GM18502 (cell line): ENCODE measurements at regions not wholly inside any gene's neighbourhood (a gene's known extent, or its start where the extent isn't known, plus 50 kb on each side); places are given as distances from the start of the nearest gene placed in this dataset.
"Not testable (repeated sequence)": the region's sequence is repeated elsewhere in the genome, so short reads cannot be mapped to it uniquely, and the experiment has no call there.

Experiments used
- ATAC-seq: cut with Tn5 transposase; IDR thresholded peaks from one replicate; pipeline ENCODE4 v1.9.1; 2021; ENCODE audit warnings: mild to moderate bottlenecking; ENCODE audit not compliant: unreplicated experiment, poor library complexity

- ATAC-seq = no peak
These were observed 838.0 kb downstream of the RPS29 start for GRCh38 chr14:48748151-48748675.

GRCh38 chr14:48747561-48748089 is 838.6 kb downstream of the RPS29 start:
- no peak for ATAC-seq

GRCh38 chr14:48744202-48744601 is 842.0 kb downstream of the RPS29 start:
- ATAC-seq = no peak

- ATAC-seq = no peak
These were observed 847.8 kb downstream of the RPS29 start for GRCh38 chr14:48738186-48738925.

GRCh38 chr14:48735607-48736006 is 850.6 kb downstream of the RPS29 start:
- ATAC-seq = no peak

- no peak for ATAC-seq
These were observed 854.9 kb downstream of the RPS29 start for GRCh38 chr14:48731260-48731659.

DNA sequence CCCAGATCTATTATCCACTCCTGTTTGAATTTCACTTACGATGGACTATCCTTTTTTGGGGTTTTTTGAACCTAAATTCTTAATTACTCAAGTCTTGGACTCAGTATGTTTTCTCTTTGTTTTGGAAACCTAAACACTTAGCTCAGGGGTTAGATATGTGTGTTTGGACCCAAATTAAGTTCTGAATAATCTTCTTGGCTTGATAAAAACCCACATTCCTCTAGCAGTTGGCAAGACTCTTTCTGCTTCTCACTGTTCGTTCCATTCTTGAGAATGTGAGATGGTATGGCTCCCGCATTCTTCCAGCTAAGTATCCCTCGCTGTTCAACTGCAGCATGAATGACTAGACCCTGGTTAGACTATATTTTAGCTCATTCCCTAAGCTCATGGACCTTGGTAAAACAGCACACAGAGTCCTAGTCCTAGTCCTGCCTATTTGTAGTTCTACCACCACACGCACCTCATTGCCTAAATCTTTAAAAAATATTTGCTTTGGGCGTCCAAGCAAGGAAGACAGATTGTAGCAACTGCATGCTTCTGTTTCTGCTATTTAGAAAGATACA is 860.0 kb downstream of the RPS29 start:
- no peak for ATAC-seq

DNA sequence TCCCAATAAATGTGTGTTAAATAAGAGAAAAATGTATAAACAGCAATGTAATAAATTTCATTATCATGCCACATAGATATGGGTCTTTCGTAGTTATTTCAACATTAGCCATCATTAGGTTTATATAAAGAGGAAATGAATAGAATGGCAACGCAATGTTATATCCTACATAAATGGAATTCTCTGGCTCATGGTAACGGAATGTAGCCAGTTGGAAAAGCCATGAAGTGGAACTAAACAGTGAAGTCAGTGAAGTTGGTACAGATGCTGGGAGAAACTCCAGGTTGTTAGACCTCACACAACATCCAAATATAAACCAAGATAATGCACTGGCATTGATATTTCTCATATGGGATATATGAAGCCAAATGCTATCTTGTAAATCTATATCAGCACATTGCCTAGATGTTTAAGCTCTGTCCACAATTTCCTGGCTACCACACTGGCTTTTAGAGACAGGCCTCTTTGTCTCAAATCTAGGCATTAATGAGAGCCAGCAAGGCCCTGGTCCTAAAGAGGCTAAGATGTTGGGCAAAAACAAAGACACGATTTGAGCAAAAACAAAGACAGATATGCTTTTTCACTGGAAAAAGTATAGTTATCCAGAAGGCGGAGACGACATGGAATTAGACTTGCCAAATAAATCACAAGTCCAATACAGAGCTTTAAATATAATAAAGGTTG is 861.0 kb downstream of the RPS29 start:
- ATAC-seq = no peak

- ATAC-seq = no peak
These were observed 862.2 kb downstream of the RPS29 start for GRCh38 chr14:48723841-48724495.

DNA sequence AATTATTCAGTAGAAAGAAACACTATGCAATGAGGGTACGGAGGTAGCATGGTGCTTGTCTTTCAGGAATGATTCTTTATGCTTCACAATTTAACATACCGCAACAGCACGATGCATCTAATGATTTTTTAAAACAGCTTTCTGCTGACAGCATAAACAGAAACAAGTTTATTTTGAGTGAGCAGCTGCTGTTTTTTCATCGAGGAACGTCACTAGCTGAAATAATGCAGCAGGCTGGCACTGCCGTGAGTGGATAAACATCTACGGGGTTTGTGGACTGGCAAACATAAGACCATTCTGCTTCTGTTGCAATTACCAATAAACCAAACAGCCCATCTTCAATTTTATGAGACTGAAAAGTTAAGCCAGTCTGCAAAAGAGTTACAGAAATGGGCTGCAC is 871.8 kb downstream of the RPS29 start:
- ATAC-seq = no peak

DNA sequence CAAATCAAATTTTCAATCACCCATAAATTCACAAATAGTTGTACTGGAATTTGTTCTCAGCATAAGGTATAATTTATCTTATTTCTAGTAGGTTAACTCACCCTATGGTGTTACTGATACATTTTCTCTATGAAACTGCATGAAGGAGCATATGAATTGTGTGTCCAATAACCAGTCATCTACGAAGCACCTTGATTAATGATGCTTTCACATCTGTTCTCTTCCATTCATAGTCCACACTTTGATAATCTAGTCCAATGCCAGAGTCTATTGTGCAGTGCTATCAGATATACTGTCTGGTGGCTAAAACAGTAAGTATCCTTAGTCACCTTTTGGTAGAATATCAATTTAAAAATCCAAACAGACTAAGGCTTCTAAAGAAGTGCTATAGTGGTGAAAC is 876.0 kb downstream of the RPS29 start:
- ATAC-seq = no peak

GRCh38 chr14:48709277-48709785 is 876.8 kb downstream of the RPS29 start:
- ATAC-seq = no peak

DNA sequence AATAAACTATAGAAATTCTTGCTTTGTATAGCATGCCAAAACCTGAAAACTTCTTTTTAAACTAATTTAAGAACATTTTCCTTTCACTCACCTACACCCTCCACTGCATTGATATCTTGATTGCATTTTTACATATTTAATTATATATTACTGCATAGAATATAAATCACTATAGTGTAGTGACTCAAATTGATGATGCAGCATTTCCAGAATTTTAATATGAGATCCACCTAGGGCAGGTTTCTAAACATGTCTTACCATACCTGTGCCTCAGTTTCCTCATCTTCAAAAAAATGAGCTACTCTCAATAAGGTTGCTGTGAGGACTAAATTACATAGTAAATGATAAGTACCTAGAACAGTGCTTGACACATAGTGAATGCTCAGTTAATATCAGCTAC is 881.5 kb downstream of the RPS29 start:
- no peak for ATAC-seq

GRCh38 chr14:48703728-48704467 is 882.3 kb downstream of the RPS29 start:
- ATAC-seq = no peak

DNA sequence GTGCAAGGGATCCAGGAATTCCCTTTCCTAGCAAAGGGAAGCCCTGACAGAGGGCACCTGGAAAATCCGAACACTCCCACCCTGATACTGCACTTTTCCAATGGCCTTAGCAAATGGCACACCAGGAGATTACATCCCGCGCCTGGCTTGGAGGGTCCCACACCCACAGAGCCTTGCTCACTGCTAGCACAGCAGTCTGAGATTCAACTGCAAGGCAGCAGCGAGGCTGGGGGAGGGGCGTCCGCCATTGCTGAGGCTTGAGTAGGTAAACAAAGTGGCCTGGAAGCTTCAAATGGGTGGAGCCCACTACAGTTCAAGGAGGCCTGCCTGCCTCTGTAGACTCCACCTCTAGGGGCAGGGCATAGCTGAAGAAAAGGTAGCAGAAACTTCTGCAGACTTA is 888.8 kb downstream of the RPS29 start:
- ATAC-seq = not testable (repeated sequence)

DNA sequence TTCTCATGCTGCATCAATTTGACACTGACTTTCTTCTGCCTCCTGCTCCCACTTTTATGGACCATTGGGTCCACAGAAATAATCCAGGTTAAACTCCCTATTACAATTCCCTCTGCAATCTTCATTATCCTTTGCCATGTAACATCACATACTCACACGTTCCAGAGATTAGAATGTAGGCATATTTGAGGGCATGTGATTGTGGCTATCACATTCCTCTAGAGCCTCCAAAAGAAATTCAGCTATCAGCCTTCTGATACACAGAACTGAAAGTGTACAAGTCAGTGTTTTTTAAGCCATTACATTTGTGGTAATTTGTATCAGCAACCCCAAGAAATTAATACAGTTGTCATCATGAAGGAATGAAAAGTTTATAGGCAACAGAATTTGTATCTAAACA is 892.4 kb downstream of the RPS29 start:
- no peak for ATAC-seq

DNA sequence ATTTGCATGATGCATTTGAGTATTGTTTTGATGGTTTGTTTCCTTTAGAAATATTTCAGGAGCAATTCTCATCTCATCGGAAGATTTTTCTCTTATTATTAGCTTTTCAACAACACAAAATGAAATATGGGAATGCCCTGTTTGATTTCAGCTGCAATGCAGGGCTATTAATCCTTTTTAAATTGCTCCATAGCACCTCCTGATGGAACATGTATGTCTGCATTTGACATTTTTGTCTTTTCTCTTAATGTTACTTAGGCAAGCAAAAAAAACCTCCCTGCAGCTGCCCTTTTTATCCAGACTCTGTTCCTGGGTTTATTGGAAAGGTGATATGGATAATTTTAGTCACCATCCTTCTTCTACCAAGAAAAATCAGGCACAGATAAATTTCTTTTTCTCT is 895.8 kb downstream of the RPS29 start:
- no peak for ATAC-seq

DNA sequence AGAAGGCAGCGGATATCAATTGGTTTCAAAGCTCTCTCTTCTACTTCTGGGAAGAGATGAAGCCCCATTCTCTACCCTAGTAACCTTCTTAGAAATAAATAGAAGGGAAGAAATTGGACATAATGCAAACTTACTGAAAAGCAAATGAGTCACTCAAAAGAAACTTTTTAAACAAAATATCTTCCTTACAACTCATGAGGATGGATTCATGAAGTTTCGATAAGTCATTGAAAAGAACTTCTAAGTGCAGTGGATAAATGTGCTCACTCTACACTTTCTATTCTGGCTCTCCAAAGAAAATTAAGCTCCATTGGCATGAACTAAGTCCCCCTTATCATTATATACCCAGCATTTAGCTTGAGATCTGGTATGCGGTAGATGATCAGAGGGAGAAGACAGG is 899.5 kb downstream of the RPS29 start:
- no peak for ATAC-seq

DNA sequence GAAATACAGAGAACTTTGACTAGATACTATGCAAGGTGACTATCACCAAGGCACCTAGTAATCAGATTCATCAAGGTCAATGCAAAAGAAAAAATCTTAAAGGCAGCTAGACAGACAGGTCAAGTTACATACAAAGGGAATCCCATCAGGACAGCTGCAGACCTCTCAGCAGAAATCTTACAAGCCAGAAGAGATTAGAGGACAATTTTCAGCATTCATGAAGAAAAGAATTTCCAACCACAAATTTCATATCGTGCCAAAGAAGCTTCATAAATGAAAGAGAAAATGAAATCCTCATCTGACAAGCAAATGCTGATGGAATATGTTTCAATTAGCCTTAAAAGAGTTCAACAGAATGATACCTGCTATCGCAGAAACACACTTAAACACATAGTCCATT is 913.7 kb downstream of the RPS29 start:
- ATAC-seq = no peak

- ATAC-seq = no peak
These were observed 915.2 kb downstream of the RPS29 start for GRCh38 chr14:48670939-48671338.
